Stimulated activated CD8-positive, alpha-beta memory T cell treated with anti-CD3 and anti-CD28 coated beads, Interleukin-15, amount 100 ng/mL, for 4 hours (primary cell): ENCODE measurements at regions not wholly inside any gene's neighbourhood (a gene's known extent, or its start where the extent isn't known, plus 50 kb on each side); places are given as distances from the start of the nearest gene placed in this dataset.
"Not testable (repeated sequence)": the region's sequence is repeated elsewhere in the genome, so short reads cannot be mapped to it uniquely, and the experiment has no call there.

Experiments
- DNase-seq, 2 donors: peaks; one replicate each; pipeline ENCODE4 v3.0.0-alpha.2; 2020; ENCODE audit warnings: low read depth in 2 of 2

- DNase-seq: not testable (repeated sequence)
Observed at GRCh38 chr1:30361890-30362602, 361.3 kb downstream of the MATN1 start.

DNA sequence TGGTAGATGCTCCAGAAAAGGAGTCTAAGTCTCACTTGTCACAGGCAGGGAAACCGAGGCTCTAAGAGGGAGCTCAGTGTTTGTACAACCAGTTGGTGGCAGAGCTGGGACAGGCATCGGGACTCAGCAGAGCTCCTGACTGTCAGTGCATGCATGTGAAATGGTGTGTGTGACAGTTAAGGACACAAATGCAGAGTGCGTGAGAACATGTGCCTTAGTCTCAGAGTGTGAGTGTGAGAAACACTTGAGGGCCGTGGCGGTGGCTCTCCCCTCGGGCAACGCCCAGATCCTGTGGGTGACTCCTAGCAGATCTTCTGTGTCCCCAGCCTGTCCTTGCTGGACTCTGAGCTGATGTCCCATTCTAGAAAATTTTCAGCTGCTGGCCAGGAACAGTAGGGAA is 362.6 kb downstream of the MATN1 start:
- DNase-seq: no peak

DNA sequence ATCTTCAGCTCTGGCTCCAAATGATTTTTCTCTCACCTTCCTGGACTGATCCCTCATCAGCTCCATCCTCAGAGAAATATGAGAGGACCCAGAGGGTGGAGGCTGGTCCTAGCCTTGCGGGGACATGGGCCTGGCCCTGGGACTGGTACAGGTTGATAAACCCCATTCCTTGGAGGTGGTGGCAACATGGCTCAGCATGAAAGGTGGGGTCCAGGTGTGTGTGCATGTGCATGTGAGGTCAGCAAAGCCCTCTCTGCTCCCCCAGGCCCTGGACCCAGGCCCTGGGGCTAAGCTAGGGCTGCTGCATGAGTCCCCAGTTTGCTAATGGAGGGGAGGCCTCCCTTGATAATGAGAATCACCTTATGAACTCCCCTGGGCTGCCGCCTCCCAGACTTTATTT is 363.1 kb downstream of the MATN1 start:
- DNase-seq: no peak

DNA sequence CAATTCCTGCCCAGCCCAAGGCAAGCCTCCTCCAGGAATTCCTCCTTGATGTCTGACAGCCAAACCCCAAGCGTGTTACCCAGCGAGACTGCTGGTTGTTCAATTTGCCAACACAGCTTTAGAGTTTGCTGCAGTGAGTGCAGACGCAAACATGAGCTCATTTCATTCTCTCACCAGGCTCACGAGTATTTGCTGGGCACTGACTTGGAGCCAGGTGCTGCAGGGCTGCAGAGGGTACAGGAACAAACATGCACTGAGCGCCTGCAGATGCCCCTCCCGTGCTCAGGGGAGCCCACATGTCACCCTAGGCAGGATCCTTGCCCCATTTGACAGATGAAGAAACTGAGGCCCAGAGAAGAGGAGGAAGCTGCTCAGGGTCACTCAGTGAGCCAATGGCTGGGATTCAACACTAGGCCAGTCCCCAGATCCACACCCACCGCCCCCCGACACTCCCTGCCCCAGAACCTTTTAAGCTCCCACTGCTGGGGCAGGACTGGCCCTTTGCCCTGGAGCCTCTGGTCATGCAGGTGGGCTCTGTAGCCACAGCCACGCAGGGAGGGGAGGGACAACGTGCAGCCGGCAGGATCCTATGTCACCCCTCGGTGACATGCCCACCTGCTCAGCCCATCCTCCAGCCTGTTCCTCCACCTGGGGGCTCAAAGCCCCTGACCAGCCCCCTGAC is 363.7 kb downstream of the MATN1 start:
- no peak for DNase-seq

DNA sequence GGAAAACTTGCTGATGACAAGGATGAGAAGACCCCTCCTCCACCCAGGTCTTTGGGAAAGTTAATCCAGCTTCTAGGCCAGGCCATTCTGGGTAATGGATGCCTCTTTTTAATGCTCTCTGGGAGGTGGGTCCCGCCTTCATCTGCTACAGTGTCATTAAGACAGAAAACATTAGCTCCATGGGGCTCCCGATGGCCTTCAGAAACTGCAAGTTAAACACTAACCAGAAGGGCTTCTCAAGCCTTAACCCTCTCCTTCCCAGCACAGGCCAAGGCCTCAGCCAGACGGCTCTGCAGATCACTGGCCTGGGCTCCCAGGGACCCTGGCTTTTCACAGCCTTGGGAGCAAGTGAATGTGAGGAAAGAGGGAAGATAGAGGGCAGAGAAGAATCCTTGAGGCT is 364.9 kb downstream of the MATN1 start:
- DNase-seq: no peak

DNA sequence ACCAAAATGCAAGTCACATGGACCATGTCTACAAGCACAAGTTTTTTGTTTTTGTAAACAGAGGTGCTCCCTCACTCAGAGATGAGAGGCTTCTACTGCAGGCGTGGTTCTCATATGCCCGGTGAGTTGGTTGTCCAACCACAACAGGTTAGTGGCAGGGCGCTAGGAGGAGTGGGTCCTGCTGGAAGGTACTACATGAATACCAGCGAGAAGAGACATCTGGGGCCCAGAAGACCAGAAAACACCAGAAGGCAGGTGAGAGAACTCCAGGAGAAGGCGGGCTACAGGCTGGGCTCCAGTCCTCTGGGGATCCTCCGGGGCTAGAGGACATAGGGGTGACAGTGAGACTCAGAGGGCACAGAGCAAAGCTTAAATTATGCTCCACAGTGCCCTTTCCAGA is 366.5 kb downstream of the MATN1 start:
- no peak for DNase-seq

GRCh38 chr1:30354410-30354809 is 369.0 kb downstream of the MATN1 start:
- DNase-seq: no peak

GRCh38 chr1:30353637-30354036 is 369.7 kb downstream of the MATN1 start:
- no peak for DNase-seq

GRCh38 chr1:30348147-30348546 is 375.2 kb downstream of the MATN1 start:
- no peak for DNase-seq

DNA sequence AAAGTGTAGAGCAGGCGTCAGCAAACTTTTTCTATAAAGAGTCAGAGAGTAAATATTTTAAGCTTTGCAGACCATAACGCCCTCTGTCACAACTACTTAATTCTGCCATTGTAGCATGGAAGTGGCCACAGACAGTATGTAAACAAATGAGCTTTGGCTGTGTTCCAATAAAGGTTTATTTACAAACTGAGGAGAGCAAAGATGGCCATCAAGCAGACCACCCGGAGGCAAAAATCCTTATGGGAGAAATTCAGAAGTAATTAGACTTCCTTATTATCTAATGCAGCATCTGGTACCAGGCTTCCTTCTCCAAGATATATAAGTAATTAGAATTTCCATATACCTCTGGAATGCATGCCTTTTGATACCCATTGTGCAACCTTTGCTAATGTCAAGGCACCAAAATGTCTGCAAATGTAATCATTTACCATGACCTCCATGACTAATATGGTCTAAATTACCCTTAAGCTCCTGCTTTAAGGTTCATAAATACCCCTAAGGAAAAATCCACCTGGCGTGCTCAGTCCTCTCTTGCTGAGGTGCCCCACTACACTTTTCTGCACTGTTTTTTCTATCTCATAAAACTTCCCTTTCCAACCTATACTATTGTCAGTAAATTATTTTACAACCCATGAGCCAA is 377.8 kb downstream of the MATN1 start:
- DNase-seq: no peak

GRCh38 chr1:30343562-30343961 is 379.8 kb downstream of the MATN1 start:
- no peak for DNase-seq

DNA sequence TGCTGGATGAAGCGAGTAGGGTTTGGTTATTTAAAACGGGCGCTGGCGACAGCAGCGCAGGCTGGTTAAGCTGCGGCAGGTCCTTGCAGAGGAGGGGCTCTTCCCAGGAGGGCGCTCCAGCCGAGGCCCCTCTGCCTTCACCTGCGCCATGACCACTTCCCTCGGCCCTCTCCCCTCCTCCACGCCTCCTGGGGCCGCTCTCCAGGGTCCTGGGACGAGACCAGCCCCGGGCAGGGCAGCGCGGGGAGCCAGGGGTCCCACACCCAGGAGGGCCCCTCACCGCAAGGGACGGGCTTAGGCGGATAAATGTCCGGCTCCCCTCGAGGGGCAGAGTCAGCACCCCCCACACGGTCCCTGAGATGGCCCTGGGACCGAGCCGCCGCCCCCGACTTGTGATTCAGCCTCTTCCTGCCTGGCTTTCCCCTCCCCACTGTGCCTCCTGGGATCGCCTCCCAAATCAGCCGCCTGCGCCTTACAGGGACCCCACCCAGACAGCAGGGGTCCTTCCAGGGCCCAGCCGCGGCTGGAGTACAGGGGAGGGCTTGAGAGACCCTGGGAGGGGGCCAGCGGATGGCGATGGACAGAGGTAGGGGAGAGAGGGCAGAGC is 380.7 kb downstream of the MATN1 start:
- DNase-seq: no peak

DNA sequence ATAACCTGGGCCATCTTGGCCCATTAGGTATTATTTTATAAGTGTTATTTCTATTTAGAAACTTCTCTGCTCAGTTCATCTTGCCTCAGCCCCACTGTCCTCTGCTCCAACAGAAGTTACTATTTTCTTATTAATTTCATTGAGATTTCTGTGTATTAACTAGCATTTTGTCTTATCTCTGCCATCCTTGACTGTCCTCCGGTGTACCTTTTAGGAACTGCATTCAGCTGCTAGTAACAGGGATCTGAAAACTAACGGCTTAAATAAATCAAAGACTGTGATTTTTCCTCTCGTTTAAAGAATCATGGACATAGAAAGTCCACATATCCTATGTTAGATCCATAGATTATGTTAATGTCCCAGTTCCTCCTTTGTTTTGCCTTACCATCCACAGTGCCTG is 382.5 kb downstream of the MATN1 start:
- DNase-seq: no peak

- DNase-seq: no peak
Observed at GRCh38 chr1:30339866-30340265, 383.5 kb downstream of the MATN1 start.

GRCh38 chr1:30338765-30339164 is 384.6 kb downstream of the MATN1 start:
- DNase-seq: no peak

DNA sequence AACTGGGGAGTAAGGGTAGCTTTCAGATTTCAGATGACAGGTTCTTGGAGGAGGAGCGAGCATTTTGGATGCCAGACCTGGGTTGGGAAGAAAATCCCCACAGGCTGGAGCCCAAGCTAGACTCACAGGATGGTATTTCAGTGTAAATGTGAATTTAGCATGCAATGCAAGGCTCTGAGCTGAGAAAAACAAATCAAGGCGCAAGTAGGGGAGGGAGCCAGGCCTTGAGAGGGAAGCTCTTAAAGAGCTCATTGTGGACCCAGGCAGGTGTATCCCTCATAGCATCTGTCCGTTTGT is 386.1 kb downstream of the MATN1 start:
- no peak for DNase-seq

DNA sequence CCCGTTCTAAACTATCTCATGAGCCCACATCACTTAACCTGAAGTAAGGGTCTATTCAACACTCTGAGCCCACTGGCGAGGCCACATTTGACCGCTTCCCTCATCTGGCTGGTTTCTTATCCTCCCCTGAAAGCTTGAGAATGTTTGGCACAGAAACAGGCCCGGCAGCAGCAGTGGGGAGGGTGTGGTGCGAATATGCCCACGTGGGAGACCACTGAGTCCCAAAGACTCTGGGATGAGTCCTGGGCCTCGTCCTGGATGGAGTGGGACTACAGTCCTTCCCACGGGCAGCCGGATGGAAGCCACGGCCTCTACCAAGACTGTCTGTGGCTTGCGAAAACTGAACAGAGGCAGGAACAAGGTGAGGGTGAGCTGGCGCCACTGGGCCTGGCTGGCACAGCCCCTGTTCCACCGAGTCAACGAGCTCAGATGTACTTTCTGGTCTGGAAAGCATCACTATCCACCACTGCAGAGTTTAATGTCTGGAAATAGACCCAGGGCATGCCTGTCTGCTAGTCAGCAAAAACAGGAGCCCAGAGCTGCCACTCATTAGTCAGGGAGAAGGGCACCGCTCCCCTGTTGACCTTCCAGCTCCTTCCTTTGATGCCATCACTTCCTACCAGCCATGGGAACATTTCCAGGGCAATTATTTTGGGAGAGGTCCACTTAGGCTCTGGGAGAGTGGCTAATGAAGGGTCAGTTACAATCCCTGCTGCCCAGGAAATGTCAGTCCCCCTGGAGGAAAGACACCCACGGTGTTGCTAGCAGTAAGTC is 386.6 kb downstream of the MATN1 start:
- no peak for DNase-seq

DNA sequence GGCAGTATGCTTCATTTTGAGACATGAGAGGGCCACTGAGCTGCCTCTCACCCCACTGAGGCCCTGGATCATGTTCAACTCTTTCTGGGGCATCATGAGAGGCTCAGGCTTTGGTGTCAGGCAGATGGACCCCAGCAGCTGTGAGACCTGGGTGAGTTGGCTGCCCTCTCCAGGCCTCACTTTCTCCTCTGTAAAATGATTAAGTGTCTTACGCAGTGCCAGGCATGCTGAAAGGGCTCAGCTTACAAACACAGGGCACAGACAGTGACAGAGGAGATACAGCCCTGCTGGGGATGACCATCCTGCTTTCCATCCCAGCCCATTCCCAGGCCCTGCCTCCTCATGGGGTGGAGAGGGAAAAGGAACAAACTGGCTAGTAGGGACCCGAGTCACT is 387.4 kb downstream of the MATN1 start:
- DNase-seq: no peak

- no peak for DNase-seq
Observed at GRCh38 chr1:30335389-30335996, 387.9 kb downstream of the MATN1 start.

GRCh38 chr1:30334767-30335166 is 388.6 kb downstream of the MATN1 start:
- DNase-seq: no peak
